Stimulated activated naive CD8-positive, alpha-beta T cell treated with anti-CD3 and anti-CD28 coated beads, Interleukin-15, Interleukin-2, amounts not matched to agents 100 U/mL and 50 U/mL, for 24 hours (primary cell): ENCODE measurements at regions not wholly inside any gene's neighbourhood (a gene's known extent, or its start where the extent isn't known, plus 50 kb on each side); places are given as distances from the start of the nearest gene placed in this dataset.
A peak's percentile ranks its signal among the peaks of the same experiment; 100 is the strongest.
"Not testable (repeated sequence)": the region's sequence is repeated elsewhere in the genome, so short reads cannot be mapped to it uniquely, and the experiment has no call there.

Experiments used
- ATAC-seq: fragments of 150-1000 bp; cut with Tn5 transposase; one replicate; pipeline ENCODE4 v1.10.0; 2021
- DNase-seq: peaks from one replicate; pipeline ENCODE4 v3.0.0; 2021

GRCh38 chr6:168255283-168255881 lies 64.2 kb downstream of the DACT2 start:
- no peak for ATAC-seq

DNA sequence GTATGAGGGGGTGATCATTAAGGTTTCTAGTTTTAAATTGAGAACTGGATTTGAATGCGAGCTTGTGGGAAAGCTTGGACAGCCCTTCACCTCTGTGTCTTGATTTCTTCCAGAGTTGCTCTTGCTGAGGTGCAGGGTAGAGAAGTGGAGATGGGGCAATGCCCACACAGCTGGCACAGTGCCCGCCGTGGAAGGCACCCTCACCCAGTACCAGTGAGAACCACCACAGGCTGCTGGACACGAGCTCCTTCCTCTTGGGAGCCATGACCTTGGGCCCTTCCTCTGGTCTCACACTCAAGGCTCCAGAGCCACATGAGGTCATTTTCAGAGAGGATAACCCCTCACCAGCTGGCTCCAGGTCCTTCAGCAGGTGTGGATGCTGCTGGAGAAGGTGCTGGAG lies 67.3 kb downstream of the DACT2 start:
- no peak for ATAC-seq
- DNase-seq, result no peak

More at GRCh38 chr6:168255283-168255881, 64.2 kb downstream of the DACT2 start:
- DNase-seq, result no peak

DNA sequence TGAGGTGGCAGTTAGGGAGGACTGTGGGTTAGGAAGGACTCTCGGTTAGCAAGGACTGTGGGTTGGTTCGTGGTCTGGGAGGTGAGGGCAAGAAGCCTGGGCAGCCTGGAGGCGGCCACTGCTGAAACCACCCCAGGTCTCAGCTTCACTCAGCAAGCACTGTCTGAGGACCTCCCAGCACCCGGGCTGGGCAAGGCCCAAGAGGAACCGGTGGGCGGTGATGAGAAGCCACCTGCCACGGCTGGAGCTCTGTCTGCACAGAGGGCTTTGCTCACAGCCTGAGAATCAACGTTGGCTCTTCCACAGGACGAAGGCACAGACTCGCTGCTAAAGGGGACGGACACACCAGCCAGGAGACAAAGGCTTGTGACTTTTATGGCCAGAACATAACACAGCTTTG lies 69.3 kb downstream of the DACT2 start:
- DNase-seq (no peak), ATAC-seq (no peak)

- no peak for DNase-seq
- no peak for ATAC-seq
These were observed 69.8 kb downstream of the DACT2 start for GRCh38 chr6:168249746-168250145.

DNA sequence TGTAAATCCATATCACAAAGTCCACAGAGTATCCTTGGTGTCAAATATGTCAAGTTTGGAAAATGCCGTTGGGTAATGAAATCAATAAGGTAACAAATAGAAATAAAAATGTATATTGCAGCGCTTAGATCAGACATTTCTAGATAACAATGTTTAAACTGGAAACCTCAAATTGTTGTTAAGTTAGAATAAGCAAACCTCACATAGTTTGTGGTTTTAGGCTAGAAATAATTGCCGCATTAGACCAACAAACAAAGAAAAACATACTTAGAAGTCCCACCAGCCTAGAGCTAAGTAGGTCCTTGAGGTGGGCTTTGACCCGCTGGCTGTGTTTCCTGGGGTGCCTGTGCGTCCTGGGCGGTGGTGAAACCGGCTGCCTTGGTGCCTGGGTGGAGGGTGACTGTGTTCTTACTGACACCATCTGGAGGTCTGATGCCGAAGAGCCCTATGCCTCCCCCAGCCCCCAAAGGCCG lies 71.4 kb downstream of the DACT2 start:
- ATAC-seq (no peak), DNase-seq (no peak)

DNA sequence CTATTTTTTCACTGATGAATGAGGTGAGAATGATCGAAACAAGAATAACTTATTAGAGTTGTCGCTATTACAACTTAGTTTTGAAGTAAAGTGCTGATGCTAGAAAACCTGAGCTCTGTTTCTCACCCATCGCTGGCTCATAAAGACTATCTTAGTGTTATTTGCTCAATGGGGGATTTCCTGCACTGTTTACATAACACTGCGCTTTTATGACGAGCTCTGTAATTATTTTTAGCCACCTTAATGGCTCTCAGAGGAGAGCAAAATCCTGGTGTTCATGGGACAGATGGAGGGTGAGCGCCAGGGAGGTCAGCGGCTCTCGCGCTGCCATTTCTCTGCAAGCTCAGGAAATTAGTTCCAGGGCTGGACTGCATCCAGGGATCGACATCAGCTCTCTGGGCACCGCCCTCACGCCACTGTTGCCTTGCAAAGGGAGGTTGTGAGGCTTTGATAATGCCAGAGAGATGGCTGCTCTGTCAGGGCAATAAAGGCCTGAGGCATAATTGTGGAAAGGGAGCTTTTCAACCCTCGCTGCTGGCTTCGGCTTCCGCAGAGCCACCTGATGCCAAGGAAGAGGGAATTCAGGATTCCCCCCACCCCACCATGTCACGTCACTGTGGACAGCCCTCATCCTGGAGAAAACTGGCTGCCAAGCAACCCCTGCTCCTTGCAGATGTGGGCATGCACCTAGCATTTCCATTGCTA lies 72.0 kb downstream of the DACT2 start:
- DNase-seq (no peak), ATAC-seq (no peak)

- ATAC-seq (no peak), DNase-seq (no peak)
These were observed 74.5 kb downstream of the DACT2 start for GRCh38 chr6:168244961-168245551.

GRCh38 chr6:168243812-168244376 lies 75.7 kb downstream of the DACT2 start:
- ATAC-seq (no peak), DNase-seq (no peak)

GRCh38 chr6:168242940-168243225 lies 76.7 kb downstream of the DACT2 start:
- DNase-seq, result no peak
- peak; percentile 12 for ATAC-seq

- DNase-seq (no peak), ATAC-seq (no peak)
These were observed 77.3 kb downstream of the DACT2 start for GRCh38 chr6:168242111-168242939.

DNA sequence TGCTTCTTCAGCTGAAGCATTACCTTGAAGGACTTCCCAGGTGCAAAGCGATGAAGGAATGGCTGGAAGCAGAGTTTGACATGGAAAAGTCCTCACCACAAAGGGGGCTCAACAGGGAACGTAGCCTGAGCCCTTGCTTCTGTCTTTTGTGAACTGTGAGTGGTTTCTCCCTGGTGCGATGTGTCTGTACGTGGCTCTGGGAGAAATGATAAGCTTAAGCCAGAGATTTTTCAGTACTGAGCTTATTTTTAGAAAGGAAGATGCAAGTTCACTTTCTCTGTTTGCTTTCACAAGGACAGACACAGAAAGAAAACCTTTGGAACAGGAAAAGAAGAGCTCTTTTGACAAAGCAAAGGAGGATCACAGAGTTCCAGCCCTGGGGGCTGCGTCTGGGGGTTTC lies 79.4 kb downstream of the DACT2 start:
- ATAC-seq, result no peak
- DNase-seq, result no peak

DNA sequence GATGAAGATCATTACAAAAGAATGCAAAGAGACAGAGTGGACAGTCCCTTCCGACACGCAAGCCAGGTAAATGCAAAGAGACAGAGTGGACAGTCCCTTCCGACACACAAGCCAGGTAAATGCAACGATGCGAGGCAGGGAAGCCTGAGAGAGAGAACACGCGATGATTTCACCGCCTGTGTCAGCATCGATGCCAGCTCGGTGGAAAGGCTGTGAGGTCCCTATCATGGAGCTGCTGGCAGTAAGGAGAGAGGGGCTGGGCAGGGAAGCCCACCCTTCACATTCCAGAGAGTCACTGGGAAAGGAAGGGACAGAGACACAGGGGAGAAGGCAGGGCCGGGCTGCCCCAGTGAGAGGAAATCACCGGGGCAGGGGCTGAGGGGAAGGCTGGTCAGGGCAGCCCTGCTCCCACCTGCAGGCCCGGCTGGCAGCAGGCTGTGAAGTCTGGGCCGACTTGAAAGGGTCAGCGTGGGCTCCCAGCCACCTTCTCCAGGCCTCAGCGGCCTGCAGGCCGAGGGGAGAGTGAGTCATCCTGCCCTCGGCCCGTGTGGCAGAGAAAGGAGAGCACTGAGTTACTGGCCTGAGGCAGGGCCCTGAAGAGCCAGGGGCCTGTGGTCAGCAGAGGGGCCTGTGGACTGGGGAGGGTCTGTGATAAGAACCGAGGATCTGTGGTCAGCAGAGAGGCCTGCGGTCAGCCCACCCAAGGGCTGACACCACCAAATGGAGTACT lies 80.4 kb downstream of the DACT2 start:
- ATAC-seq, result no peak
- DNase-seq, result no peak

GRCh38 chr6:168238159-168238909 lies 81.2 kb downstream of the DACT2 start:
- ATAC-seq (no peak), DNase-seq (no peak)

DNA sequence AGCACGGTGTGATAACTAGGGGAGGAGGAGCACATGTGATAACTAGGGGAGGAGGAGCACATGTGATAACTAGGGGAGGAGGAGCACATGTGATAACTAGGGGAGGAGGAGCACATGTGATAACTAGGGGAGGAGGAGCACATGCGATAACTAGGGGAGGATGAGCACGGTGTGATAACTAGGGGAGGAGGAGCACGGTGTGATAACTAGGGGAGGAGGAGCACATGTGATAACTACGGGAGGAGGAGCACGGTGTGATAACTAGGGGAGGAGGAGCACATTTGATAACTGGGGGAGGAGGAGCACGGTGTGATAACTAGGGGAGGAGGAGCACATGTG lies 85.7 kb downstream of the DACT2 start:
- not testable (repeated sequence) for ATAC-seq, DNase-seq

DNA sequence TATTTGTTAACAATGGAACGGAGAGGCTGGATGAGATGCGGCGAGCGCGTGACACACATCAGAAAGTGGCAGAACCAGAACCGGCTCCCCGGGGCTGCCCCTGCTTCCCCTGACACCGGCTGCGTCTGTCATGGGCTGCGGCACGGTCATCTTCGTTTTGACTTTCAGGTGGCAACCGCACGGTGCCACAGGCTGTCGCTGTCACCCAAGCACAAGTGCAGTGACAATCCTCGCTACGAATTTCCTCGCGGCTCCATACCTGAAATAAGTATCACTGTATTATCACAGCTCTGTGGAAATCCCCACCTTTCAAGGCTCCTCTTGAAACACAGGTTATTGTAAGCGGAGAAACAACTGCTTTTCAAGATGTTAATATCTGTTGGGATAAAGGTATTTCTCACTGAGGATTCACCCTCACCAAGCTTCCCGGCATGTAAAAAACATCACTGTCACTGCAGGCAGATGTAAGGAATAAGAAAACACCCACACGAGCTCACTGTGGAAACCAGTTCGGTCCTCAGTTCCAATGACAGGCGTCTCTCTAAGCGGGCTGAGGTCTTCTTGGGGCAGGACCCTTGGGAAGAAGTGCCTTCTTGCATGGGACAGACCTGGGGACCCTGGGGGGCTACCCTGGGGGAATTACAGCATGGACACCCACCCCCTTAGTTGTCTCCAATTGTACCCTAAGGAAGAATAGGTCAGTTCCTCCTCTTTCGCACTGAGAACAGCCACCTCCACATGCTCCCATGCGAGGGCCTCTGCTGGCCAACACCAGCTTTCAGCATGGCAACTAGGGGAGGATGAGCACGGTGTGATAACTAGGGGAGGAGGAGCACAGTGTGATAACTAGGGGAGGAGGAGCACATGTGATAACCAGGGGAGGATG lies 86.3 kb downstream of the DACT2 start:
- DNase-seq, result no peak

GRCh38 chr6:168232528-168232927 lies 87.0 kb downstream of the DACT2 start:
- no peak for DNase-seq
- no peak for ATAC-seq

More for the DNA sequence above, 86.3 kb downstream of the DACT2 start:
- ATAC-seq, result no peak

DNA sequence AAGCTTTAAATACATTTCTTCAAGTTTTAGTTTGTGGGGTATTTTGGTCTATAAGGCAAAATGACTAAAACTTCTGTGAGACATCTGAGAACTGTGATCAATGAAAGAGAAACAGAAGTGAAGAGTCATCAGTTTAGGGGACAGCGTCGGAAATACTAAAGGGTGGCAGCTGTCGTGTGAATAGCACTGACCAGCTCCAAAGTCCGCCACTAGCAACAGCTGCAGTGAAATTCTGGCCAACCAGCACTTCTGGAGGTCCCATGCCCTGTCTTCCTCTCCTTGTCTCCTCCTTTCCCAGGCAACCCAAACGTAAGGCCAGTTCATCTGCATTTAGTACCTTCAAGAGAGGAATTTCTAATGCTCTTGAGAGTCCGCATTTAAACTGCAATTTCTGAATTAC lies 87.5 kb downstream of the DACT2 start:
- ATAC-seq, result no peak
- no peak for DNase-seq

DNA sequence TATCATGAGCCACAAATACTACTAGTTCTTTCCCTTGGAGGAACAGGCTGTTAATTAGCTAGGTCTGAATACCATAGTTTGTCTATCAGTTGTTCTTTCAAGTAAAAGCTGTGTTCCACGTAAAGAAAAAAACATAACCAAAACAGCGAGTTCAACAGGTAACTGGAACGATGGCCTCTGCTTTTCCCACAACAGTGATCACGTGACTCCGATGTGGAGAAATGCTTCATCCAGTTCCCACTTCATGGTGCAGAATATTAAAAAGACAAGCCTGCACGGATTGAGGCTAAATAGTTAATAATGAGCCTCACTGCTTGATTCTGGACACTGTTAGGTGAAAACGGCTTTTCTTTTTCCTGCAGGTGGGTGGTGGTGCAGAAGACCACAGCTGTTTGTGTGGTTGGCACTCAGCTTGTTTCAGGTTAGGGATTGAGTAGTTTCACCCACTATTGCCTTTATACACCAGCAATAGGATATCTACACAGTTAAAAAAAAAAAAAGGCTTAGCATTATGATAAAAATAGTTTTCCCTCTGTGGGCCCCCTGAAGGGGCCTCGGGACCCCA lies 88.1 kb downstream of the DACT2 start:
- ATAC-seq (no peak), DNase-seq (no peak)

DNA sequence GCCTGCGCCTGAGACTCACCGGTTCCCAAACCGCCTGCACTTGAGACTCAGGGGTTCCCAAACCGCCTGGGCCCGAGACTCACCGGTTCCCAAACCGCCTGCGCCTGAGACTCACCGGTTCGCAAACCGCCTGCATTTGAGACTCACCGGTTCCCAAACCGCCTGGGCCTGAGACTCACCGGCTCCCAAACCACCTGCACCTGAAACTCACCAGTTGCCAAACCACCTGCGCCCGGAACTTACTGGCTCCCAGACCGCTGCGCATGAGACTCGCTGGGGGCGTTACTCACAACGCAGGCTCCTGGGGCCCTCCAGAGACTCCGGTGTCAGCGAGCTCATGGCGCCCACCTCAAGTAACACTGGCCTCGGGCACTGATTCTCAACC lies 90.2 kb downstream of the DACT2 start:
- ATAC-seq (no peak), DNase-seq (no peak)
